SK-N-SH (cell line): ENCODE measurements at regions not wholly inside any gene's neighbourhood (a gene's known extent, or its start where the extent isn't known, plus 50 kb on each side); places are given as distances from the start of the nearest gene placed in this dataset.

ENCODE experiments used
- CTCF ChIP-seq: fragments of 200-600 bp; sonication (generic); IDR thresholded peaks from 2 replicates; pipeline ENCODE4 v1.6.1; 2017; ENCODE audit warnings: antibody characterized with exemption, mild to moderate bottlenecking, moderate library complexity
- EP300 ChIP-seq, 2 experiments: IDR thresholded peaks; 2 replicates each; pipeline versions ENCODE4 v1.4.0 to v1.6.1; 2012; ENCODE audit warnings: borderline replicate concordance in 1 of 2, low read depth in 1 of 2, low read length in 1 of 2
- EZH2phosphoT487 ChIP-seq: fragments of 200-600 bp; sonication (generic); IDR thresholded peaks from 2 replicates; pipeline ENCODE4 v1.6.1; 2017; ENCODE audit warnings: low read depth, mixed run types, mild to moderate bottlenecking, antibody characterized with exemption, moderate library complexity, borderline replicate concordance
- GABPA ChIP-seq: IDR thresholded peaks from 2 replicates; pipeline ENCODE4 v1.4.0; 2012; ENCODE audit warnings: low read depth, mild to moderate bottlenecking
- MAX ChIP-seq: IDR thresholded peaks from 2 replicates; pipeline ENCODE4 v1.4.0; 2012; ENCODE audit warnings: low read depth
- MXI1 ChIP-seq: IDR thresholded peaks from 2 replicates; pipeline ENCODE4 v1.6.1; 2012; ENCODE audit warnings: mild to moderate bottlenecking, low read depth, low read length, improper control_type of control experiment
- POLR2AphosphoS5 ChIP-seq: IDR thresholded peaks from 2 replicates; pipeline ENCODE4 v1.6.1; 2012; ENCODE audit warnings: low read depth, low read length
- REST ChIP-seq: IDR thresholded peaks from 2 replicates; pipeline ENCODE4 v1.6.1; 2012; ENCODE audit warnings: mild to moderate bottlenecking, low read depth, low read length, moderate library complexity
- RFX5 ChIP-seq: IDR thresholded peaks from 2 replicates; pipeline ENCODE4 v1.6.1; 2012; ENCODE audit warnings: mild to moderate bottlenecking, improper control_type of control experiment, low read length
- TAF1 ChIP-seq: IDR thresholded peaks from 2 replicates; pipeline ENCODE4 v1.6.1; 2012; ENCODE audit warnings: low read depth, mild to moderate bottlenecking, low read length, moderate library complexity, borderline replicate concordance
- TCF12 ChIP-seq: IDR thresholded peaks from 2 replicates; pipeline ENCODE4 v1.4.0; 2012
- USF2 ChIP-seq: fragments of 150-350 bp; IDR thresholded peaks from 2 replicates; pipeline ENCODE4 v1.6.1; 2017; ENCODE audit warnings: antibody characterized with exemption, low read length, low read depth, borderline replicate concordance

- TF ChIP-seq CTCF (no peak), TAF1 (no peak), POLR2AphosphoS5 (no peak), USF2 (no peak), REST (no peak), EP300 (IDR thresholded peaks at IDR 0.05; ENCODE audit: borderline replicate concordance in 1 of 2, low read depth in 1 of 2, low read length in 1 of 2) (no peak), MXI1 (no peak), MAX (no peak), GABPA (no peak), TCF12 (no peak), EZH2phosphoT487 (no peak), RFX5 (no peak)
Measured at GRCh38 chr10:130862626-130863025, 448.9 kb downstream of the TCERG1L start.
